Smooth muscle cell (in vitro differentiated cells): ENCODE measurements at regions not wholly inside any gene's neighbourhood (a gene's known extent, or its start where the extent isn't known, plus 50 kb on each side); places are given as distances from the start of the nearest gene placed in this dataset.
"Not testable (repeated sequence)": the region's sequence is repeated elsewhere in the genome, so short reads cannot be mapped to it uniquely, and the experiment has no call there.

Experiments
- DNase-seq: peaks from one replicate; lab custom pipeline; 2025; ENCODE audit not compliant: unreplicated experiment; lab: John Stamatoyannopoulos, UW
- H2AFZ ChIP-seq: fragments of 200-600 bp; sonication (generic); 2 replicates; pipeline ENCODE4 v1.6.0; 2016; ENCODE audit warnings: antibody characterized with exemption, low read depth, mild to moderate bottlenecking
- H3F3A ChIP-seq: fragments of 200-600 bp; sonication (generic); 2 replicates; pipeline ENCODE4 v1.6.0; 2017; ENCODE audit warnings: antibody characterized with exemption, low read depth
- H3K27ac ChIP-seq: fragments of 200-600 bp; sonication (generic); 2 replicates; pipeline ENCODE4 v1.5.1; 2016; ENCODE audit warnings: low read depth, mild to moderate bottlenecking
- H3K27me3 ChIP-seq: fragments of 200-600 bp; sonication (generic); 2 replicates; pipeline ENCODE4 v1.6.1; 2016; ENCODE audit warnings: low read depth, mild to moderate bottlenecking
- H3K36me3 ChIP-seq: fragments of 200-600 bp; sonication (generic); 2 replicates; pipeline ENCODE4 v1.5.1; 2016; ENCODE audit warnings: low read depth
- H3K4me1 ChIP-seq: fragments of 200-600 bp; sonication (generic); 2 replicates; pipeline ENCODE4 v1.5.1; 2016; ENCODE audit warnings: low read depth
- H3K4me2 ChIP-seq: fragments of 200-600 bp; sonication (generic); 2 replicates; pipeline ENCODE4 v1.6.0; 2016; ENCODE audit warnings: mild to moderate bottlenecking
- H3K4me3 ChIP-seq: fragments of 200-600 bp; sonication (generic); 2 replicates; pipeline ENCODE4 v1.5.1; 2016; ENCODE audit warnings: mild to moderate bottlenecking
- H3K79me2 ChIP-seq: fragments of 200-600 bp; sonication (generic); 2 replicates; pipeline ENCODE4 v1.6.0; 2016; ENCODE audit warnings: low read depth, mild to moderate bottlenecking
- H3K9ac ChIP-seq: fragments of 200-600 bp; sonication (generic); 2 replicates; pipeline ENCODE4 v1.6.0; 2016; ENCODE audit warnings: low read depth
- H3K9me3 ChIP-seq: fragments of 200-600 bp; sonication (generic); replicated peaks from 2 replicates; pipeline ENCODE4 v1.5.1; 2016; ENCODE audit warnings: low read depth
- H4K20me1 ChIP-seq: fragments of 200-600 bp; sonication (generic); 2 replicates; pipeline ENCODE4 v1.6.0; 2016; ENCODE audit warnings: low read depth
- WGBS: methylation state at CpG from one replicate; pipeline ENCODE4 v1.1.7; 2016; ENCODE audit warnings: low lambda C conversion rate; 5-methylcytosine and 5-hydroxymethylcytosine counted together
- TF ChIP-seq, protein P1 (sequence below): fragments of 200-600 bp; sonication (generic); IDR thresholded peaks from 2 replicates; pipeline ENCODE4 v1.5.1; 2017; ENCODE audit warnings: borderline replicate concordance, mild to moderate bottlenecking, antibody characterized with exemption; ENCODE audit not compliant: insufficient read depth, poor library complexity, severe bottlenecking

DNA sequence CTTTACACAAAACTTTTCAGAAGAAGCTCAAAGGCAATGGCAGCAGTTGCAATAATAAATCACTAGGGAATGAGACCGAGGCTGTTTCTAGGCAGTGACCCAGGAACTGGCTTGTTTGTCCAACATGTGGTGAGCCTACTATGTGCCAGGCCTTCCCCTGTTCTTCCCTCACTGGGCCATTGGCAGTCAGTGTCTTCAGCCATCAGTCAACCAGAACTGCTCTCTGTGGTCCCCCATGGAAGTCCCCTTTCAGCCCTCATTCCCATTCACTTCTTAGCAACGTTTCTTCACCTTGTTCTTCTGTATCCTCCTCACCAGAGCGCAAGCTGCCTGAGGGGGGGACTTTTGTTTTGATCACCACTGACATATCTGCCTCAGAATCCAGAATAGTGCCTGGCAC is 274.1 kb downstream of the RRAGC start:
- Histone ChIP-seq H3K4me2 (no peak overlapping the region), H3K27me3 (peaks cover 10% of the 10 kb centered on the region), H3K27ac (no peak overlapping the region), H3K79me2 (no peaks in the 10 kb centered on the region), H3K4me3 (no peak overlapping the region), H3K9me3 (no peaks in the 10 kb centered on the region), H3K36me3 (no peaks in the 10 kb centered on the region), H2AFZ (no peak overlapping the region), H4K20me1 (no peaks in the 10 kb centered on the region), H3K4me1 (no peaks in the 10 kb centered on the region), H3F3A (no peaks in the 10 kb centered on the region), H3K9ac (no peak overlapping the region)
- no peak for DNase-seq
- WGBS, result 91% methylated on average over 3 of the region's 3 CpGs
- TF ChIP-seq, protein P1, sequence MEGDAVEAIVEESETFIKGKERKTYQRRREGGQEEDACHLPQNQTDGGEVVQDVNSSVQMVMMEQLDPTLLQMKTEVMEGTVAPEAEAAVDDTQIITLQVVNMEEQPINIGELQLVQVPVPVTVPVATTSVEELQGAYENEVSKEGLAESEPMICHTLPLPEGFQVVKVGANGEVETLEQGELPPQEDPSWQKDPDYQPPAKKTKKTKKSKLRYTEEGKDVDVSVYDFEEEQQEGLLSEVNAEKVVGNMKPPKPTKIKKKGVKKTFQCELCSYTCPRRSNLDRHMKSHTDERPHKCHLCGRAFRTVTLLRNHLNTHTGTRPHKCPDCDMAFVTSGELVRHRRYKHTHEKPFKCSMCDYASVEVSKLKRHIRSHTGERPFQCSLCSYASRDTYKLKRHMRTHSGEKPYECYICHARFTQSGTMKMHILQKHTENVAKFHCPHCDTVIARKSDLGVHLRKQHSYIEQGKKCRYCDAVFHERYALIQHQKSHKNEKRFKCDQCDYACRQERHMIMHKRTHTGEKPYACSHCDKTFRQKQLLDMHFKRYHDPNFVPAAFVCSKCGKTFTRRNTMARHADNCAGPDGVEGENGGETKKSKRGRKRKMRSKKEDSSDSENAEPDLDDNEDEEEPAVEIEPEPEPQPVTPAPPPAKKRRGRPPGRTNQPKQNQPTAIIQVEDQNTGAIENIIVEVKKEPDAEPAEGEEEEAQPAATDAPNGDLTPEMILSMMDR, result no peak

DNA sequence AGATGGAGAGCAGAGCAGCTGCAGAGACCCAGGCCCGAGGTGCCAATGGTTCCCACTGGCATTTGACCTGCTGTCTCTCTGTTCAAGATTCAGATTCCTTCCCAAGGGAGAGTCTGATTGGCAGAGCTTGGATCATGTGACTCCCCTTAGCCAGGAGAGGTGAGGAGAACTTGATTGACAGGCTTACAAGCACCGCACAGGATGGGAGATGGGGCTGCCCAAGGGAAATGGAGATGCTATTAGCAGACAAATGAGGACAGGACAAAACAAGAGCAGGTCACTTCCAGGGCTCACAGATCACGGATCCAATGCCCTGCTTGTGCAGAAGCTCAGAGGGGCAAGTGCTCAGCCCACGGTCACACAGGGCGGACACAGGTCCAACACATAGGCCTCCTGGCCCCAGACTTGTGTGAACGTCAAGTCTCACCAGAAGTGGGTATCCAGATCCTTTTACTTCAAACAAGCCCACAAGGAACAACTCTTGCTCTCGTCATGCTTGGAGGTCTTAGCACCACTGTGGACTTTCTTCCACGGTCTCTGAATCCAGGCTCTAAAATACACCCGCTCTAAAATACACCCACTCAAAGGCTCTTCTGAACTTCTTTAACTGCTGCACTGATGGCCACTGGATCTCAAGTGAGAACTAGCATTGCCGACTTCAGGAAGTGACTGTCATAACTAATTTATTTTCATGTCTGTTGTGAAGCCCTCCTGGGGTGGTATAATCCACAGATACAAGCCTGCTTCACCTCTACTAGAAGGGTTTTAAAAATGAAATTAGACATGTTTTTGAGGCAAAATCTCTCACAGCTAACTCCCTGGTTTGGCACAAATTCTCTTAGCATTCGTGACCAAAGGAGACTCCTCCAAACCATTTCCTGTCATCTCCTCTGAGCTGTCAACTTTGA is 274.9 kb downstream of the RRAGC start:
- no peak overlapping the region for H3K9ac ChIP-seq
- no peak overlapping the region for H3K4me2 ChIP-seq
- H2AFZ ChIP-seq, result no peak overlapping the region
- no peaks in the 10 kb centered on the region for H3K36me3 ChIP-seq
- no peaks in the 10 kb centered on the region for H3K9me3 ChIP-seq
- H3K27ac ChIP-seq, result no peak overlapping the region
- DNase-seq, result no peak
- TF ChIP-seq, protein P1, result no peak
- no peaks in the 10 kb centered on the region for H4K20me1 ChIP-seq
- H3K27me3 ChIP-seq, result peaks cover 16% of the 10 kb centered on the region
- H3F3A ChIP-seq, result no peaks in the 10 kb centered on the region
- H3K4me3 ChIP-seq, result no peak overlapping the region
- H3K79me2 ChIP-seq, result no peaks in the 10 kb centered on the region
- H3K4me1 ChIP-seq, result no peaks in the 10 kb centered on the region
- 78% methylated on average over 10 of the region's 11 CpGs for WGBS

DNA sequence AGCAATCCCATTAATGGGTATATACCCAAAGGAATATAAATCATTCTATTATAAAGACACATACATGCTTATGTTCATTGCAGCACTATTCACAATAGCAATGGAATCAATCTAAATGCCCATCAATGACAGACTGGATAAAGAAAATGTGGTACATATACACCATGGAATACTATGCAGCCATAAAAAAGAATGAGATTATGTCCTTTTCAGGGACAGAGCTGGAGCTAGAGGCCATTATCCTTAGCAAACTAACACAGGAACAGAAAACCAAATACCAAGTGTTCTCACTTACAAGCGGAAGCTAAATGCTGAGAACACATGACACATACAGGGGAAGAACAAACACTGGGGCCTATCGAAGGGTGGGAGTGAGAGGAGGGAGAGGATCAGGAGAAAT is 276.3 kb downstream of the RRAGC start:
- H3K36me3 ChIP-seq, H3F3A ChIP-seq, H3K4me2 ChIP-seq, H3K79me2 ChIP-seq, H3K4me1 ChIP-seq, H3K9ac ChIP-seq, H3K9me3 ChIP-seq, DNase-seq, H3K4me3 ChIP-seq, H2AFZ ChIP-seq, H4K20me1 ChIP-seq, H3K27ac ChIP-seq: not testable (repeated sequence)
- WGBS, result 88% methylated on average over 2 of the region's 2 CpGs
- peaks cover 31% of the 10 kb centered on the region for H3K27me3 ChIP-seq

DNA sequence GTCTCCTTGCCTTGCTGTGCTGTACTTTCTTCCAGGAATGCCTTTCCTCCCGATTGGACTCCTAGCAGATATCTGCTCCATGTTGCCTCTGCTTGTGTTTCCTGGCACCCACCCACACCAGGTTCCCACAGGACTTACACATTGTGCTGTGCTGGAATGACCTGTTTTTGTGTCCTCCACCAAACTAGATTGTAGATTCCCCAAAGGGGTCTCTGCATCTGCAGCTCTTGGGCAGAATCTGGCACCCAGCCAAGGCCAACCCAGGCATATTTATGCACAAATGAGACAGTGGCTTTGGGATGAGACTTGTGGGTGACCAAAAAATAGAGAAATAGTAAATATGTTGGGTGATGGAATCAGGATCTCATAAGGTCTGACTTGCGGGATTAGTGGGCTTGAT is 278.2 kb downstream of the RRAGC start:
- Histone ChIP-seq H3F3A (no peaks in the 10 kb centered on the region), H3K4me2 (no peak overlapping the region), H3K9ac (no peak overlapping the region), H2AFZ (no peak overlapping the region), H3K9me3 (no peaks in the 10 kb centered on the region), H3K79me2 (no peaks in the 10 kb centered on the region), H3K4me1 (no peaks in the 10 kb centered on the region), H3K27me3 (peaks cover 49% of the 10 kb centered on the region), H4K20me1 (no peaks in the 10 kb centered on the region), H3K4me3 (no peak overlapping the region), H3K27ac (no peak overlapping the region), H3K36me3 (no peaks in the 10 kb centered on the region)
- DNase-seq, result no peak
- WGBS, result 64% methylated on average over 2 of the region's 2 CpGs
- TF ChIP-seq, protein P1, result no peak
